ENCODE measurements at regions not wholly inside any gene's neighbourhood (a gene's known extent, or its start where the extent isn't known, plus 50 kb on each side); places are given as distances from the start of the nearest gene placed in this dataset.
A peak's percentile ranks its signal among the peaks of the same experiment; 100 is the strongest.

GRCh38 chr14:32006263-32007110, 70.6 kb upstream of the ARHGAP5 start:
- H3K4me1 Mint-ChIP-seq (ENCODE audit: low read depth in 2 of 2): no peaks in the 10 kb centered on the region

GRCh38 chr14:32007755-32008362, 69.2 kb upstream of the ARHGAP5 start:
- peaks cover 37 to 82% of the 10 kb centered on the region in 2 donors for H3K27me3 Mint-ChIP-seq
- no peak overlapping the region for H3K4me3 Mint-ChIP-seq
- H3K9me3 Mint-ChIP-seq: no peaks in the 10 kb centered on the region
- no peak for DNase-seq
- no peaks in the 10 kb centered on the region for H3K36me3 Mint-ChIP-seq (ENCODE audit: insufficient read depth)
- ATAC-seq (replicated peaks): no peak
- no peaks in the 10 kb centered on the region for H3K4me1 Mint-ChIP-seq (ENCODE audit: low read depth in 2 of 2)
- no peak overlapping the region for H3K27ac Mint-ChIP-seq

More at GRCh38 chr14:32006263-32007110, 70.6 kb upstream of the ARHGAP5 start:
- Mint-ChIP-seq H3K27me3 (peaks cover 32 to 74% of the 10 kb centered on the region in 2 donors), H3K4me3 (no peak overlapping the region), H3K27ac (peak overlapping the region in 1 of 2 donors; percentile 70), H3K9me3 (no peaks in the 10 kb centered on the region), H3K36me3 (ENCODE audit: insufficient read depth) (no peaks in the 10 kb centered on the region)
- DNase-seq: no peak
- no peak for ATAC-seq (replicated peaks)

GRCh38 chr14:32008602-32009193, 68.4 kb upstream of the ARHGAP5 start:
- no peak overlapping the region for H3K4me3 Mint-ChIP-seq
- no peaks in the 10 kb centered on the region for H3K9me3 Mint-ChIP-seq
- H3K27ac Mint-ChIP-seq: no peak overlapping the region
- H3K4me1 Mint-ChIP-seq (ENCODE audit: low read depth in 2 of 2): no peaks in the 10 kb centered on the region
- H3K36me3 Mint-ChIP-seq (ENCODE audit: insufficient read depth): no peaks in the 10 kb centered on the region
- DNase-seq (no peak), ATAC-seq (replicated peaks) (no peak)
- H3K27me3 Mint-ChIP-seq: peaks cover 40 to 82% of the 10 kb centered on the region in 2 donors

GRCh38 chr14:32009221-32009975, 67.7 kb upstream of the ARHGAP5 start:
- Mint-ChIP-seq H3K36me3 (ENCODE audit: insufficient read depth) (no peaks in the 10 kb centered on the region), H3K4me1 (ENCODE audit: low read depth in 2 of 2) (no peaks in the 10 kb centered on the region), H3K27me3 (peaks cover 40 to 85% of the 10 kb centered on the region in 2 donors), H3K9me3 (no peaks in the 10 kb centered on the region), H3K4me3 (no peak overlapping the region), H3K27ac (no peak overlapping the region)
- no peak for DNase-seq
- no peak for ATAC-seq (replicated peaks)

- Mint-ChIP-seq H3K4me3 (no peak overlapping the region), H3K27ac (no peak overlapping the region), H3K36me3 (ENCODE audit: insufficient read depth) (no peaks in the 10 kb centered on the region), H3K27me3 (peaks cover 40 to 79% of the 10 kb centered on the region in 2 donors), H3K4me1 (ENCODE audit: low read depth in 2 of 2) (no peaks in the 10 kb centered on the region), H3K9me3 (no peaks in the 10 kb centered on the region)
- ATAC-seq (replicated peaks) (no peak), DNase-seq (no peak)
Measured at GRCh38 chr14:32009976-32010581, 67.0 kb upstream of the ARHGAP5 start.

GRCh38 chr14:32010604-32011125, 66.4 kb upstream of the ARHGAP5 start:
- no peaks in the 10 kb centered on the region for H3K9me3 Mint-ChIP-seq
- H3K4me1 Mint-ChIP-seq (ENCODE audit: low read depth in 2 of 2): no peaks in the 10 kb centered on the region
- ATAC-seq (replicated peaks): no peak
- DNase-seq: no peak
- peaks cover 40 to 77% of the 10 kb centered on the region in 2 donors for H3K27me3 Mint-ChIP-seq
- H3K36me3 Mint-ChIP-seq (ENCODE audit: insufficient read depth): no peaks in the 10 kb centered on the region
- no peak overlapping the region for H3K27ac Mint-ChIP-seq
- no peak overlapping the region for H3K4me3 Mint-ChIP-seq

- H3K27me3 Mint-ChIP-seq: peaks cover 40 to 77% of the 10 kb centered on the region in 2 donors
- no peak overlapping the region for H3K4me3 Mint-ChIP-seq
- ATAC-seq (replicated peaks) (no peak), DNase-seq (no peak)
- no peak overlapping the region for H3K27ac Mint-ChIP-seq
- no peaks in the 10 kb centered on the region for H3K36me3 Mint-ChIP-seq (ENCODE audit: insufficient read depth)
- H3K9me3 Mint-ChIP-seq: no peaks in the 10 kb centered on the region
- no peaks in the 10 kb centered on the region for H3K4me1 Mint-ChIP-seq (ENCODE audit: low read depth in 2 of 2)
Measured at GRCh38 chr14:32011225-32011624, 65.9 kb upstream of the ARHGAP5 start.

- Mint-ChIP-seq H3K27ac (no peak overlapping the region), H3K9me3 (no peaks in the 10 kb centered on the region), H3K4me3 (no peak overlapping the region), H3K36me3 (ENCODE audit: insufficient read depth) (no peaks in the 10 kb centered on the region), H3K27me3 (peaks cover 41 to 77% of the 10 kb centered on the region in 2 donors), H3K4me1 (ENCODE audit: low read depth in 2 of 2) (no peaks in the 10 kb centered on the region)
- DNase-seq (no peak), ATAC-seq (replicated peaks) (no peak)
Measured at GRCh38 chr14:32012062-32012461, 65.0 kb upstream of the ARHGAP5 start.

GRCh38 chr14:32012571-32012970, 64.5 kb upstream of the ARHGAP5 start:
- Mint-ChIP-seq H3K4me1 (ENCODE audit: low read depth in 2 of 2) (no peaks in the 10 kb centered on the region), H3K9me3 (no peaks in the 10 kb centered on the region), H3K36me3 (ENCODE audit: insufficient read depth) (no peaks in the 10 kb centered on the region), H3K27ac (no peak overlapping the region), H3K27me3 (peaks cover 41 to 77% of the 10 kb centered on the region in 2 donors), H3K4me3 (no peak overlapping the region)
- no peak for DNase-seq
- ATAC-seq (replicated peaks): no peak

GRCh38 chr14:32013083-32013482, 64.0 kb upstream of the ARHGAP5 start:
- no peaks in the 10 kb centered on the region for H3K4me1 Mint-ChIP-seq (ENCODE audit: low read depth in 2 of 2)
- no peaks in the 10 kb centered on the region for H3K9me3 Mint-ChIP-seq
- peaks cover 41 to 74% of the 10 kb centered on the region in 2 donors for H3K27me3 Mint-ChIP-seq
- H3K4me3 Mint-ChIP-seq: no peak overlapping the region
- DNase-seq: no peak
- H3K27ac Mint-ChIP-seq: no peak overlapping the region
- no peak for ATAC-seq (replicated peaks)
- no peaks in the 10 kb centered on the region for H3K36me3 Mint-ChIP-seq (ENCODE audit: insufficient read depth)

- no peak overlapping the region for H3K4me3 Mint-ChIP-seq
- H3K27ac Mint-ChIP-seq: no peak overlapping the region
Measured at GRCh38 chr14:32014057-32014456, 63.0 kb upstream of the ARHGAP5 start.

GRCh38 chr14:32014498-32014897, 62.6 kb upstream of the ARHGAP5 start:
- DNase-seq: no peak
- no peak for ATAC-seq (replicated peaks)
- Mint-ChIP-seq H3K36me3 (ENCODE audit: insufficient read depth) (no peaks in the 10 kb centered on the region), H3K27me3 (peaks cover 37 to 66% of the 10 kb centered on the region in 2 donors), H3K4me3 (no peak overlapping the region), H3K4me1 (ENCODE audit: low read depth in 2 of 2) (no peaks in the 10 kb centered on the region), H3K27ac (no peak overlapping the region), H3K9me3 (no peaks in the 10 kb centered on the region)

More at GRCh38 chr14:32014057-32014456, 63.0 kb upstream of the ARHGAP5 start:
- Mint-ChIP-seq H3K27me3 (peaks cover 38 to 67% of the 10 kb centered on the region in 2 donors), H3K9me3 (no peaks in the 10 kb centered on the region), H3K4me1 (ENCODE audit: low read depth in 2 of 2) (no peaks in the 10 kb centered on the region), H3K36me3 (ENCODE audit: insufficient read depth) (no peaks in the 10 kb centered on the region)
- ATAC-seq (replicated peaks): no peak
- DNase-seq: no peak

GRCh38 chr14:32015166-32015565, 61.9 kb upstream of the ARHGAP5 start:
- no peak for ATAC-seq (replicated peaks)
- no peaks in the 10 kb centered on the region for H3K36me3 Mint-ChIP-seq (ENCODE audit: insufficient read depth)
- no peaks in the 10 kb centered on the region for H3K9me3 Mint-ChIP-seq
- no peak for DNase-seq
- no peak overlapping the region for H3K4me3 Mint-ChIP-seq
- H3K27me3 Mint-ChIP-seq: peaks cover 32 to 60% of the 10 kb centered on the region in 2 donors
- H3K27ac Mint-ChIP-seq: no peak overlapping the region
- H3K4me1 Mint-ChIP-seq (ENCODE audit: low read depth in 2 of 2): no peaks in the 10 kb centered on the region

All from effector memory CD8-positive, alpha-beta T cell (primary cell).